H9 (cell line): ENCODE measurements at regions not wholly inside any gene's neighbourhood (a gene's known extent, or its start where the extent isn't known, plus 50 kb on each side); places are given as distances from the start of the nearest gene placed in this dataset.

Experiments used
- DNase-seq: peaks from one replicate; pipeline ENCODE4 v3.0.0-alpha.2; 2017
- H2AFZ ChIP-seq: one replicate; pipeline ENCODE4 v1.6.1; 2013; ENCODE audit warnings: mild to moderate bottlenecking, low read length, control low read depth, moderate library complexity
- H2AK5ac ChIP-seq: 2 replicates; pipeline ENCODE4 v1.6.1; 2013; ENCODE audit warnings: low read length, control low read depth, mixed read lengths; ENCODE audit not compliant: insufficient read length
- H2BK120ac ChIP-seq: one replicate; pipeline ENCODE4 v1.6.1; 2013; ENCODE audit warnings: low read depth, mild to moderate bottlenecking, low read length, control low read depth, inconsistent platforms; ENCODE audit not compliant: poor library complexity, severe bottlenecking
- H2BK12ac ChIP-seq: 2 replicates; pipeline ENCODE4 v1.6.1; 2013; ENCODE audit warnings: low read length, control low read depth, mixed read lengths, low read depth; ENCODE audit not compliant: insufficient read length
- H2BK15ac ChIP-seq: 2 replicates; pipeline ENCODE4 v1.6.1; 2013; ENCODE audit warnings: low read depth, low read length, control low read depth
- H2BK20ac ChIP-seq: one replicate; pipeline ENCODE4 v1.6.1; 2013; ENCODE audit warnings: low read depth, mild to moderate bottlenecking, low read length, control low read depth, inconsistent platforms; ENCODE audit not compliant: poor library complexity, severe bottlenecking
- H2BK5ac ChIP-seq: 2 replicates; pipeline ENCODE4 v1.6.1; 2013; ENCODE audit warnings: low read length, control low read depth, mixed read lengths; ENCODE audit not compliant: insufficient read length
- H3K14ac ChIP-seq: 2 replicates; pipeline ENCODE4 v1.6.1; 2013; ENCODE audit warnings: low read length, control low read depth; ENCODE audit not compliant: insufficient read depth
- H3K18ac ChIP-seq: 2 replicates; pipeline ENCODE4 v1.6.1; 2013; ENCODE audit warnings: low read depth, mild to moderate bottlenecking, mixed read lengths, low read length, control low read depth; ENCODE audit not compliant: insufficient read length
- H3K23ac ChIP-seq: 2 replicates; pipeline ENCODE4 v1.6.1; 2013; ENCODE audit warnings: low read length, control low read depth, mixed read lengths, low read depth; ENCODE audit not compliant: insufficient read length
- H3K23me2 ChIP-seq: 2 replicates; pipeline ENCODE4 v1.6.1; 2013; ENCODE audit warnings: low read depth, mild to moderate bottlenecking, mixed read lengths, low read length, control low read depth; ENCODE audit not compliant: insufficient read length, poor library complexity, severe bottlenecking
- H3K27ac ChIP-seq: 2 replicates; pipeline ENCODE4 v1.5.1; 2013; ENCODE audit warnings: low read length, control low read depth, mixed read lengths, low read depth; ENCODE audit not compliant: insufficient read length
- H3K27me3 ChIP-seq: 2 replicates; pipeline ENCODE4 v1.6.1; 2013; ENCODE audit warnings: low read length, control low read depth, inconsistent platforms; ENCODE audit not compliant: insufficient read depth
- H3K4ac ChIP-seq: 2 replicates; pipeline ENCODE4 v1.6.1; 2013; ENCODE audit warnings: low read depth, mild to moderate bottlenecking, control low read depth, inconsistent platforms, low read length, moderate library complexity
- H3K4me1 ChIP-seq: 2 replicates; pipeline ENCODE4 v1.6.1; 2013; ENCODE audit warnings: low read length, control low read depth, inconsistent platforms; ENCODE audit not compliant: insufficient read depth
- H3K4me2 ChIP-seq: 2 replicates; pipeline ENCODE4 v1.6.1; 2013; ENCODE audit warnings: low read length, control low read depth, mixed read lengths; ENCODE audit not compliant: insufficient read length, insufficient read depth
- H3K56ac ChIP-seq: 2 replicates; pipeline ENCODE4 v1.6.1; 2013; ENCODE audit warnings: low read depth, mild to moderate bottlenecking, mixed read lengths, low read length, control low read depth; ENCODE audit not compliant: insufficient read length
- H3K79me1 ChIP-seq: 2 replicates; pipeline ENCODE4 v1.6.1; 2013; ENCODE audit warnings: low read depth, mild to moderate bottlenecking, moderate library complexity, low read length, control low read depth, inconsistent platforms; ENCODE audit not compliant: insufficient read depth, poor library complexity, severe bottlenecking
- H3K79me2 ChIP-seq: 2 replicates; pipeline ENCODE4 v1.6.1; 2013; ENCODE audit warnings: low read length, control low read depth, inconsistent platforms; ENCODE audit not compliant: insufficient read depth
- H3K9ac ChIP-seq: 2 replicates; pipeline ENCODE4 v1.6.1; 2013; ENCODE audit warnings: low read length, control low read depth, mixed read lengths; ENCODE audit not compliant: insufficient read length; ENCODE audit errors: extremely low read depth
- H3K9me3 ChIP-seq: one replicate; pipeline ENCODE4 v1.6.1; 2013; ENCODE audit warnings: low read depth, low read length, inconsistent platforms; ENCODE audit not compliant: control insufficient read depth
- H3T11ph ChIP-seq: one replicate; pipeline ENCODE4 v1.6.1; 2013; ENCODE audit warnings: mild to moderate bottlenecking, low read length, control low read depth, inconsistent platforms
- H4K20me1 ChIP-seq: one replicate; pipeline ENCODE4 v1.6.1; 2013; ENCODE audit not compliant: control insufficient read depth, insufficient read length, insufficient read depth
- H4K5ac ChIP-seq: 2 replicates; pipeline ENCODE4 v1.6.1; 2013; ENCODE audit warnings: low read depth, mild to moderate bottlenecking, mixed read lengths, low read length, control low read depth; ENCODE audit not compliant: insufficient read length
- H4K8ac ChIP-seq: replicated peaks from 2 replicates; pipeline ENCODE4 v1.6.1; 2013; ENCODE audit warnings: low read length, control low read depth, mixed read lengths, low read depth; ENCODE audit not compliant: insufficient read length
- H4K91ac ChIP-seq: 2 replicates; pipeline ENCODE4 v1.6.1; 2013; ENCODE audit warnings: low read depth, mild to moderate bottlenecking, moderate library complexity, mixed read lengths, low read length, control low read depth; ENCODE audit not compliant: insufficient read length
- H3K27ac Mint-ChIP-seq, 3 experiments: 2 replicates in 2 of 3; 3 replicates in 1 of 3; pipeline ENCODE4 v1.8.0; 2020 to 2021; ENCODE audit warnings: mixed read lengths in 3 of 3, mild to moderate bottlenecking in 1 of 3, moderate library complexity in 1 of 3
- H3K27me3 Mint-ChIP-seq: 2 replicates; pipeline ENCODE4 v1.8.0; 2021; ENCODE audit warnings: low read depth, mild to moderate bottlenecking, moderate library complexity, mixed read lengths
- H3K36me3 Mint-ChIP-seq, 3 experiments: 2 replicates in 2 of 3; 3 replicates in 1 of 3; pipeline ENCODE4 v1.8.0; 2020 to 2021; ENCODE audit warnings: low read depth in 3 of 3, mixed read lengths in 3 of 3; ENCODE audit not compliant: insufficient read depth in 1 of 3
- H3K4me1 Mint-ChIP-seq, 2 experiments: 2 replicates each; pipeline ENCODE4 v1.8.0; 2020; ENCODE audit warnings: mixed read lengths in 2 of 2
- H3K4me3 Mint-ChIP-seq, 2 experiments: 2 replicates in 1 of 2; 3 replicates in 1 of 2; pipeline ENCODE4 v1.8.0; 2020 to 2021; ENCODE audit warnings: mild to moderate bottlenecking in 2 of 2, mixed read lengths in 2 of 2, moderate library complexity in 1 of 2
- H3K9me3 Mint-ChIP-seq, 2 experiments: 2 replicates in 1 of 2; 3 replicates in 1 of 2; pipeline ENCODE4 v1.8.0; 2020; ENCODE audit warnings: mild to moderate bottlenecking in 2 of 2, mixed read lengths in 2 of 2, moderate library complexity in 1 of 2
- TF ChIP-seq, protein P1 (sequence below): fragments of 200-600 bp; sonication (generic); conservative IDR thresholded peaks from 3 replicates; pipeline ENCODE4 v1.8.0; 2021; ENCODE audit warnings: antibody characterized with exemption, mild to moderate bottlenecking

DNA sequence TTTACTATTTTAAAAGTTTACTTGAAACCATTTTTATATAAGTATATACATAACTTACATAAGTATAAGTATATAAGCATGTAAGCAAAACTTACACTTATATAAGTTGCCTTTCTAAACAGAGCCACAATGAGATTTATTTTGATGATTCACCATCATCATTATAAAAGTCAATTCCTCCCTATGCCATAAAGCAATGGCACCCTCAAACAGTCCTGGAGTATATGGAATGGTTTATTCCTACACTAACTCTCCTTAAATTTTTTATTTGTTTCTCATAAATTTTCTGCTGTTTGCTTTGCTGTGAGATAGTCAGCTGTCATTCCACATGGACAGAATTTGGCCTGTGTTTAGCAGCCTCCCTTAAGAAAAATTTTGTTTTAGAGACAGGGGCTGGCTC lies 114.2 kb downstream of the NAB1 start:
- no peaks in the 10 kb centered on the region for H3K79me2 ChIP-seq
- H3K56ac ChIP-seq = no peak overlapping the region
- H4K5ac ChIP-seq = no peak overlapping the region
- H2BK5ac ChIP-seq = no peak overlapping the region
- H4K91ac ChIP-seq = no peak overlapping the region
- H3K4me1 Mint-ChIP-seq = peaks cover 4 to 6% of the 10 kb centered on the region in 2 experiments; a peak in 3 of 4 replicates
- H4K20me1 ChIP-seq = no peaks in the 10 kb centered on the region
- H3K14ac ChIP-seq = no peak overlapping the region
- no peak overlapping the region for H3K4me2 ChIP-seq
- H2BK20ac ChIP-seq = no peak overlapping the region
- DNase-seq = no peak
- no peak overlapping the region for H2BK120ac ChIP-seq
- H3K4me1 ChIP-seq = no peaks in the 10 kb centered on the region
- H3K79me1 ChIP-seq = no peaks in the 10 kb centered on the region
- H3K9me3 Mint-ChIP-seq = no peaks in the 10 kb centered on the region
- H3K27me3 Mint-ChIP-seq = no peaks in the 10 kb centered on the region
- H2BK15ac ChIP-seq = no peak overlapping the region
- H3K4me3 Mint-ChIP-seq = no peak overlapping the region
- no peak overlapping the region for H4K8ac ChIP-seq
- no peak overlapping the region for H3K9ac ChIP-seq
- TF ChIP-seq, protein P1, sequence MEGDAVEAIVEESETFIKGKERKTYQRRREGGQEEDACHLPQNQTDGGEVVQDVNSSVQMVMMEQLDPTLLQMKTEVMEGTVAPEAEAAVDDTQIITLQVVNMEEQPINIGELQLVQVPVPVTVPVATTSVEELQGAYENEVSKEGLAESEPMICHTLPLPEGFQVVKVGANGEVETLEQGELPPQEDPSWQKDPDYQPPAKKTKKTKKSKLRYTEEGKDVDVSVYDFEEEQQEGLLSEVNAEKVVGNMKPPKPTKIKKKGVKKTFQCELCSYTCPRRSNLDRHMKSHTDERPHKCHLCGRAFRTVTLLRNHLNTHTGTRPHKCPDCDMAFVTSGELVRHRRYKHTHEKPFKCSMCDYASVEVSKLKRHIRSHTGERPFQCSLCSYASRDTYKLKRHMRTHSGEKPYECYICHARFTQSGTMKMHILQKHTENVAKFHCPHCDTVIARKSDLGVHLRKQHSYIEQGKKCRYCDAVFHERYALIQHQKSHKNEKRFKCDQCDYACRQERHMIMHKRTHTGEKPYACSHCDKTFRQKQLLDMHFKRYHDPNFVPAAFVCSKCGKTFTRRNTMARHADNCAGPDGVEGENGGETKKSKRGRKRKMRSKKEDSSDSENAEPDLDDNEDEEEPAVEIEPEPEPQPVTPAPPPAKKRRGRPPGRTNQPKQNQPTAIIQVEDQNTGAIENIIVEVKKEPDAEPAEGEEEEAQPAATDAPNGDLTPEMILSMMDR = no peak
- H3T11ph ChIP-seq = no peak overlapping the region
- H3K9me3 ChIP-seq = no peaks in the 10 kb centered on the region
- H2AK5ac ChIP-seq = no peak overlapping the region
- H3K36me3 Mint-ChIP-seq = 0 out of 7 replicates have a peak, but pooled peaks cover 0 to 4% (median 0%) of the 10 kb centered on the region in 3 experiments
- no peak overlapping the region for H3K23ac ChIP-seq
- no peak overlapping the region for H3K18ac ChIP-seq
- no peak overlapping the region for H2AFZ ChIP-seq
- no peak overlapping the region for H3K27ac ChIP-seq
- no peak overlapping the region for H3K4ac ChIP-seq
- H3K27ac Mint-ChIP-seq = no peak overlapping the region
- no peaks in the 10 kb centered on the region for H3K27me3 ChIP-seq
- no peak overlapping the region for H2BK12ac ChIP-seq
- H3K23me2 ChIP-seq = no peaks in the 10 kb centered on the region
